ENCODE measurements at regions not wholly inside any gene's neighbourhood (a gene's known extent, or its start where the extent isn't known, plus 50 kb on each side); places are given as distances from the start of the nearest gene placed in this dataset.

DNA sequence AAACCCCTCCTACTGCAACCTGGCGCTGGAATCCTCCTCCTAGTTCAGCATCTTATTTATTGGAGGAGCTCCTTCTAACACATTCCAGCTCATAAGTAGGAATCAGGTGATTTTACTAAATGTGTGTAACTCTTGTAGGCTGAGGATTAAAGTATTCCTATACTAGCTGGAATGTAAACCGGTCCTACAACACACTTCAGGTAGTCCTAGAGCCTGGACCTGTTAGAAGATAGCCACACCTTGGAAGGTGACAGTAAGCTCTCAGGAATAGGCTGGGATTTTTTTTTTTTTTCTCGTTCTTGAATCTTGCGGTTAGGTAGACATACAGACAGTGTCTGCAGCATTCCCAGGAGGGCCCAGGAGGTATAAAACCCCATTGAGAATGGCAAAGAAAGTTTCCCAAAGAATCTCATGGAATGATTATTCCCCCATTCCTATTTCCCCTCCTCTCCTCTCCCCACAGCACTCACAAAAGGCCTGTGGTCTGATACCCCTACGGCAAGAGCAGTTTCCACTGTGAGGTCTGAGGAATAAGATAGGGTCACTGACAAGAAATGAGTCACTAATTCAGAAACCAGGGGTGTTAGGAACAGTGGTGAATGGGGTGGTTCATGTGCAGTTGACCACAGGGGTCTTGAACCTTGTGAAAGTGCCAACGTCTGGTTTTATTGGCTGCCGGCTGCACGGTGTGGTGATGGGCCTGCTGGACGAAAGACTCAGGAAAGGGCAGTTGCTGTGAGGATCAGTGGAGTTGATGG lies 267.1 kb downstream of the UTP18 start:
- H3K36me3 ChIP-seq: no peaks in the 10 kb centered on the region
- peaks cover 0 to 10% (median 4%) of the 10 kb centered on the region in 8 donors for H3K9me3 ChIP-seq
- H3K4me3 ChIP-seq: no peak overlapping the region
- H3K27me3 ChIP-seq (replicated peaks in 1 of 7): peaks cover 0 to 7% (median 0%) of the 10 kb centered on the region in 7 donors
- no peak for TF ChIP-seq POLR2A (IDR thresholded peaks at IDR 0.05)
- TF ChIP-seq, protein P1, sequence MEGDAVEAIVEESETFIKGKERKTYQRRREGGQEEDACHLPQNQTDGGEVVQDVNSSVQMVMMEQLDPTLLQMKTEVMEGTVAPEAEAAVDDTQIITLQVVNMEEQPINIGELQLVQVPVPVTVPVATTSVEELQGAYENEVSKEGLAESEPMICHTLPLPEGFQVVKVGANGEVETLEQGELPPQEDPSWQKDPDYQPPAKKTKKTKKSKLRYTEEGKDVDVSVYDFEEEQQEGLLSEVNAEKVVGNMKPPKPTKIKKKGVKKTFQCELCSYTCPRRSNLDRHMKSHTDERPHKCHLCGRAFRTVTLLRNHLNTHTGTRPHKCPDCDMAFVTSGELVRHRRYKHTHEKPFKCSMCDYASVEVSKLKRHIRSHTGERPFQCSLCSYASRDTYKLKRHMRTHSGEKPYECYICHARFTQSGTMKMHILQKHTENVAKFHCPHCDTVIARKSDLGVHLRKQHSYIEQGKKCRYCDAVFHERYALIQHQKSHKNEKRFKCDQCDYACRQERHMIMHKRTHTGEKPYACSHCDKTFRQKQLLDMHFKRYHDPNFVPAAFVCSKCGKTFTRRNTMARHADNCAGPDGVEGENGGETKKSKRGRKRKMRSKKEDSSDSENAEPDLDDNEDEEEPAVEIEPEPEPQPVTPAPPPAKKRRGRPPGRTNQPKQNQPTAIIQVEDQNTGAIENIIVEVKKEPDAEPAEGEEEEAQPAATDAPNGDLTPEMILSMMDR (IDR thresholded peaks at IDR 0.05 in 8 of 11, conservative IDR thresholded peaks at IDR 0.05 in 3 of 11): no peak
- no peak for TF ChIP-seq POLR2AphosphoS5 (IDR thresholded peaks at IDR 0.05)
- no peak for DNase-seq
- H3K4me1 ChIP-seq: no peaks in the 10 kb centered on the region
- intact Hi-C loops (cut with DNase I; ENCODE audit: low total_unique reads): no loop called here
- WGBS, 5 donors: 83 to 93% (median 88%) methylated on average over 9 of the region's 9 CpGs
- no peak overlapping the region for H3K27ac ChIP-seq

DNA sequence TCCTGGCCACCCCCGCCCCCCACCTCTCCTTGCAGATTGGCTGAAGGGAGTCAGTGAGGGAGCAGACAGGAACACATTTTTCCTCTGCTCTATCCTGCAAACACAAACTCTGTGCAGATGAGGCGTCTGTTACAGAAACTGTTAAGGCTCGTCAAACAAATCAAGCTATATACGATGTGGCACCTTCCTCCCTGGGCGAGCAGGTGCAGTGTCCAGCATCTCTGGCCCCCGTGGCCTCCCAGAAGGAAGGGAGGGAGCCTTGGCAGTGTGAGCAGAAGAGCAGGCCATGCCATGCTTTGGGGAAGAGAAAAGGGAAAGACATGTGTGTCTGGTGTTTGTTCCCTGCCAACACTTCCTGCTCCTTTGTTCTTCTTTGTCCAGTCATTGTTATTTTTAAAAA lies 267.8 kb downstream of the UTP18 start:
- no peak overlapping the region for H3K27ac ChIP-seq
- 59 to 72% (median 69%) methylated on average over 6 of the region's 6 CpGs for WGBS, 5 donors

DNA sequence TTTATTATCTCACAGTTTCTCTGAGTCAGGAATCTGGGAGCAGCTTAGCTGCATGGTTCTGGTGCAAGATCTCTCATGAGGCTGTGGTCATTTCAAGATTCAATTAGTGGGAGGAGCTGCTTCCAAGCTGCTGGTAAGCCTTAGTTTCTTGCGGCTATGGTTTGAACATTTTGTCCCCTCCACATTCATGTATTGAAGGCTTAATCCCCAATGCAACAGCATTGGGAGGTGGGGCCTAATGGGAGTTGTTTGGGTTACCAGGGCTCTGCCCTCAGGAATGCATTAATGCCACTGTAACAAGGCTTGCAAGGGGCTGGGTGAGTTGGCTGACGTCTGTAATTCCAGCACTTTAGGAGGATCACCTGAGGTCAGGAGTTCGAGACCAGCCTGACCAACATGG lies 272.9 kb downstream of the UTP18 start:
- Histone ChIP-seq H3K27ac (no peak overlapping the region), H3K4me3 (no peak overlapping the region), H3K36me3 (no peaks in the 10 kb centered on the region), H3K9me3 (no peaks in the 10 kb centered on the region), H3K27me3 (replicated peaks in 1 of 7) (peaks cover 0 to 18% (median 0%) of the 10 kb centered on the region in 7 donors), H3K4me1 (no peaks in the 10 kb centered on the region)
- 71 to 88% (median 86%) methylated on average over 3 of the region's 3 CpGs for WGBS, 5 donors
- DNase-seq: no peak
- TF ChIP-seq POLR2AphosphoS5 (IDR thresholded peaks at IDR 0.05) (no peak), POLR2A (IDR thresholded peaks at IDR 0.05) (no peak)
- TF ChIP-seq, protein P1 (IDR thresholded peaks at IDR 0.05 in 8 of 11, conservative IDR thresholded peaks at IDR 0.05 in 3 of 11): no peak
- intact Hi-C loops (cut with DNase I; ENCODE audit: low total_unique reads): loop anchor here (10.0 kb wide), 1 partner anchor 158 kb away; no protein-coding TSS in a partner anchor

More for the DNA sequence above, 267.8 kb downstream of the UTP18 start:
- Histone ChIP-seq H3K27me3 (replicated peaks in 1 of 7) (peaks cover 0 to 7% (median 0%) of the 10 kb centered on the region in 7 donors), H3K4me1 (no peaks in the 10 kb centered on the region), H3K9me3 (peaks cover 0 to 10% (median 4%) of the 10 kb centered on the region in 8 donors), H3K36me3 (no peaks in the 10 kb centered on the region), H3K4me3 (no peak overlapping the region)
- intact Hi-C loops (cut with DNase I; ENCODE audit: low total_unique reads): no loop called here
- DNase-seq: no peak
- no peak for TF ChIP-seq POLR2AphosphoS5 (IDR thresholded peaks at IDR 0.05)
- TF ChIP-seq, protein P1 (IDR thresholded peaks at IDR 0.05 in 8 of 11, conservative IDR thresholded peaks at IDR 0.05 in 3 of 11): no peak
- no peak for TF ChIP-seq POLR2A (IDR thresholded peaks at IDR 0.05)

DNA sequence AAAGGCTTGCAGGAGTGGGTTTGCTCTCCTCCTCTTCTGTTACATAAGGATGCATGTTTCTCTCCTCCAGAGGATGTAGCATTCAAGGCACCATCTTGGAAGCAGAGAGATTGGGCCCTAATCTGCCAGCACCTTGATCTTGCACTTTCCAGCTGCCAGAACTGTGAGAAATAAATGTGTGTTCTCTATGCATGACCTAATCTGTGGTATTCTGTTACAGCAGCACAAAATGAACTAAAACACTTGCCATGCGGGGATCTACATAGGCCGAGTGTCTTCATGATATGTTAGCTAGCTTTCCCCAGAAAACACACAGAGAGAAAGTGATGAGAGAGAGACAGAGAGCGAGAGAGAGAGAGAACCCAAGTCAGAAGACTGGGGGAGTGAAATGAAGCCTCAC lies 273.5 kb downstream of the UTP18 start:
- Histone ChIP-seq H3K4me1 (no peaks in the 10 kb centered on the region), H3K27ac (no peak overlapping the region), H3K9me3 (peaks cover 0 to 3% (median 0%) of the 10 kb centered on the region in 8 donors), H3K36me3 (no peaks in the 10 kb centered on the region), H3K4me3 (no peak overlapping the region), H3K27me3 (replicated peaks in 1 of 7) (peaks cover 0 to 18% (median 0%) of the 10 kb centered on the region in 7 donors)
- TF ChIP-seq POLR2A (IDR thresholded peaks at IDR 0.05) (no peak), POLR2AphosphoS5 (IDR thresholded peaks at IDR 0.05) (no peak)
- TF ChIP-seq, protein P1 (IDR thresholded peaks at IDR 0.05 in 8 of 11, conservative IDR thresholded peaks at IDR 0.05 in 3 of 11): no peak
- WGBS, 5 donors: 88 to 94% (median 91%) methylated on average over 3 of the region's 3 CpGs
- no peak for DNase-seq
- intact Hi-C loops (cut with DNase I; ENCODE audit: low total_unique reads): loop anchor here (10.0 kb wide), 1 partner anchor 159 kb away; no protein-coding TSS in a partner anchor

All from spleen (tissue), 11 donors.